GM18520 (cell line): ENCODE measurements at regions not wholly inside any gene's neighbourhood (a gene's known extent, or its start where the extent isn't known, plus 50 kb on each side); places are given as distances from the start of the nearest gene placed in this dataset.
"Not testable (repeated sequence)": the region's sequence is repeated elsewhere in the genome, so short reads cannot be mapped to it uniquely, and the experiment has no call there.

Experiments
- ATAC-seq: cut with Tn5 transposase; IDR thresholded peaks from one replicate; pipeline ENCODE4 v1.9.1; 2021; ENCODE audit not compliant: unreplicated experiment

GRCh38 chr14:88929656-88930436 is 105.4 kb downstream of the TTC8 start:
- no peak for ATAC-seq

GRCh38 chr14:88931321-88932110 is 107.1 kb downstream of the TTC8 start:
- ATAC-seq: no peak

- ATAC-seq: no peak
These were observed 108.7 kb downstream of the TTC8 start for GRCh38 chr14:88933191-88933590.

- ATAC-seq: no peak
These were observed 109.9 kb downstream of the TTC8 start for GRCh38 chr14:88934351-88934806.

GRCh38 chr14:88935083-88935482 is 110.6 kb downstream of the TTC8 start:
- ATAC-seq: no peak

- ATAC-seq: no peak
These were observed 113.3 kb downstream of the TTC8 start for GRCh38 chr14:88937706-88938105.

- ATAC-seq: no peak
These were observed 116.2 kb downstream of the TTC8 start for GRCh38 chr14:88940671-88941070.

- ATAC-seq: no peak
These were observed 117.0 kb downstream of the TTC8 start for GRCh38 chr14:88941414-88941813.

GRCh38 chr14:88947646-88948598 is 123.5 kb downstream of the TTC8 start:
- no peak for ATAC-seq

- ATAC-seq: no peak
These were observed 125.6 kb downstream of the TTC8 start for GRCh38 chr14:88950069-88950468.

GRCh38 chr14:88951370-88951769 is 126.9 kb downstream of the TTC8 start:
- no peak for ATAC-seq

GRCh38 chr14:88952901-88953300 is 128.4 kb downstream of the TTC8 start:
- ATAC-seq: no peak

GRCh38 chr14:88955455-88955854 is 131.0 kb downstream of the TTC8 start:
- no peak for ATAC-seq

GRCh38 chr14:88960496-88960895 is 136.0 kb downstream of the TTC8 start:
- no peak for ATAC-seq

GRCh38 chr14:88961214-88961613 is 136.8 kb downstream of the TTC8 start:
- no peak for ATAC-seq

GRCh38 chr14:88962356-88962755 is 137.9 kb downstream of the TTC8 start:
- ATAC-seq: no peak

- no peak for ATAC-seq
These were observed 142.8 kb downstream of the TTC8 start for GRCh38 chr14:88967299-88967698.

- no peak for ATAC-seq
These were observed 150.8 kb downstream of the TTC8 start for GRCh38 chr14:88975043-88975830.

- ATAC-seq: no peak
These were observed 151.5 kb downstream of the TTC8 start for GRCh38 chr14:88975926-88976325.

GRCh38 chr14:88980907-88981306 is 156.5 kb downstream of the TTC8 start:
- ATAC-seq: not testable (repeated sequence)
